GM03348 (cell line): ENCODE measurements at regions not wholly inside any gene's neighbourhood (a gene's known extent, or its start where the extent isn't known, plus 50 kb on each side); places are given as distances from the start of the nearest gene placed in this dataset.

ENCODE experiments used
- DNase-seq: peaks from one replicate; pipeline ENCODE4 v3.0.0; 2012; ENCODE audit warnings: low spot score

- DNase-seq, result no peak
Measured at GRCh38 chr2:550860-551567, 126.2 kb downstream of the TMEM18 start.

GRCh38 chr2:545711-546650 lies 131.2 kb downstream of the TMEM18 start:
- DNase-seq, result no peak

- DNase-seq, result no peak
Measured at GRCh38 chr2:545228-545627, 132.0 kb downstream of the TMEM18 start.

GRCh38 chr2:538646-539045 lies 138.6 kb downstream of the TMEM18 start:
- no peak for DNase-seq

DNA sequence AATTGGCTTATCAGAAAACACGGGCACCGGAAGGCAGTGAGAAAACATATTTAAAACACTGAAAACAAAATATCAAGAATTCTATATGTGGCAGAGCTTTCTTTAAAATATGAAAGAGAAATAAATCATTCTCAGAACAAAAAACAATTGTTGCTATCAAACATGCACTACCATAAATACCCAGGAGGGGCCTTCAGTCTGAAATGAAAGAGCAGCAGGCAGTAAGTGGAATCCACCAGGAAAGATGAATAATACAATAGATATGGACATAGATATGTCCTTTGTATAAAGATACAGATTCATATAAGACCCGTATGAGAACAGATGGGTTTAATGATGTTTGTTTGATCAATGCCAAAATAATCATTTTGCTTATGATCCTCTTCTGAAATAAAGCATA lies 142.0 kb downstream of the TMEM18 start:
- no peak for DNase-seq

DNA sequence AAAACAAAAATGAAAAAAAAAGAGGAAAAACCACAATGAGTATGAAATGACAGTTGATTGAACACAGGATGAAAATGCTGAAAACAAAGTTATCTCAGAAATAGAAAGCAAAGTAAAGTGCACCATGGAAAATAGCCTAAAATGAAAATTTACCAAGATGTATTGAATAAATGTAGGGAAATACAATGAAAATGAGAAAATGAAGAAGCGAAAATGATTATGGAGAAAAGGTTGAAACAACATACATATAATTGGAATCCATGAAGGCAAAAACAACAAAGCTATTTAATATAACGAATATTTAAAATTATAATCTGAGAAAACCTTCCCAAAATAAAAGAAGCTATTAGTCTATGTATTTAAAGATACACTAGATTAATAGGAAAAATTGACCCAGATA lies 147.4 kb downstream of the TMEM18 start:
- DNase-seq, result no peak

DNA sequence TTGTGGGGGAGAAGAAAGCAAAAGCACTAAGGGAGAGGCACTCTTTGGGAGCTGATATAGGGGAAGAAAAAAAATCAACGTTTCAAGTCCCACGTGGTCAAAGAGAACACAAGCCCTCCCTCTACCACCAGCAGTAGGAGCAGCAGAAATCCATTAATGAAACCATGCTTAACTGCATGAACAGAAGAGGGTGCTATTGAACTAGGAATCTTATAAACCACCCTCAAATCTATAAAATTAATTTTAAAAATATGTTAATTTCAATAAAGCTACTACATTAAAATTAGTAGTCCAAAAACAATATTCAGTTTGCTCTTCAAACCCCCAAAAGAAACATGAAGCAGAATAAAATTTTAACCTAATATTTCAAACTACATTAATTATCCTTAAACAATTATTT lies 147.8 kb downstream of the TMEM18 start:
- DNase-seq, result peak; percentile 29

- DNase-seq, result no peak
Measured at GRCh38 chr2:527581-527980, 149.6 kb downstream of the TMEM18 start.

DNA sequence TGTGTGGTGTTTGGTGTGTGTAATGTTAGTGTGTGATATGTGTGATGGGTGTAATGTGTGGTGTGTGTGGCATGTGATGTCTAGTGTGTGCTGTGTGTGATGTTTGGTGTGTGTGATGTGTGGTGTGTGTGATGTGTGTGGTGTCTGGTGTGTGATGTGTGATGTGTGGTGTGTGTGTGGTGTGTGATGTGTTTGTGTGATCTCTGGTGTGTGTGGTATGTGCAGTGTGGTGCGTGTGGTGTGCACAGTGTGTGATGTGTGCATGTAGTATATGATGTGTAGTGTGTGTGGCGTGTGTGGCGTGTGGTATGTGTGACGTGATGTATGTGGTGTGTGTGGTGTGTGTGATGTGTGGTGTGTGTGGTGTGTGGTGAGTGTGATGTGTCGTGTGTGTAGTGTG lies 150.3 kb downstream of the TMEM18 start:
- DNase-seq, result no peak

GRCh38 chr2:525611-526010 lies 151.6 kb downstream of the TMEM18 start:
- DNase-seq, result no peak

- DNase-seq, result no peak
Measured at GRCh38 chr2:525021-525420, 152.2 kb downstream of the TMEM18 start.

DNA sequence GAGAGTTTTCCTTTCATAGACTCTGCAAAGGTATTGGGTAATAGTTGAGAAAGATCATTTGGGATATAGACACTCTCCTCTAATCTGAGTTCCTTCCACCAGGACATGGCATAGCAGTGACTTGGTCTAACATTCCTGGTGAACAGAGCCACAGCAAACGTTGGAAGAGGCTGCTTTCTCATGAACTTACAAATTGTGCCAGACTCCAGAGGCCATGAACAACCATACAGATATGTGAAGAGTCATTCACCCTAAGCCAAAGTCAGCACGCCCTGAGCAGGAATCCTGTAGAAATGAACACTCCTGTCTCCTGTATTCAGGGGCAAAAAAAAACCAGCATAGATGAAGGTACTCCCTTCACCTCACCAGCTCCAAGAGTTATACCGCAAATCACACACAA lies 152.8 kb downstream of the TMEM18 start:
- peak; percentile 37 for DNase-seq

- no peak for DNase-seq
Measured at GRCh38 chr2:523698-524270, 153.4 kb downstream of the TMEM18 start.

DNA sequence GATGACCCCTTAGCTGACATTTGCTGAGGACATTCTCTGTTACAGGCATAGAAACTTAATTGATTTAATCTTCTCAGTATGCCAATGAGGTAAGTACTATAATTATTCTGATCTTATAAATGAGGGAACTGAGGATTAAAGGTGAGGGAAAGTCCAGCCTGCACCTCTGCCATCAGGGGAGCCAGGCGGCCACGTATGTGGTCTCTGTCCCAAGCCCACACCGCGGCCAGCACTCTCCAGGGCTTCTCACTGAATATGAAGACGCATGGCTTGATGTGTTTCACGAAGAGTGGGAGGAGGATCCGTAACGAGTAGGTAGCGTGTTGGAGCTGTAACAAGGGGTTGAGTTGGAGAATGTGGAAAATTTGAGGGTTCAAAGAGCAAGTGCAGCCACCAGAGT lies 154.4 kb downstream of the TMEM18 start:
- DNase-seq, result no peak

GRCh38 chr2:521853-522530 lies 155.2 kb downstream of the TMEM18 start:
- no peak for DNase-seq

DNA sequence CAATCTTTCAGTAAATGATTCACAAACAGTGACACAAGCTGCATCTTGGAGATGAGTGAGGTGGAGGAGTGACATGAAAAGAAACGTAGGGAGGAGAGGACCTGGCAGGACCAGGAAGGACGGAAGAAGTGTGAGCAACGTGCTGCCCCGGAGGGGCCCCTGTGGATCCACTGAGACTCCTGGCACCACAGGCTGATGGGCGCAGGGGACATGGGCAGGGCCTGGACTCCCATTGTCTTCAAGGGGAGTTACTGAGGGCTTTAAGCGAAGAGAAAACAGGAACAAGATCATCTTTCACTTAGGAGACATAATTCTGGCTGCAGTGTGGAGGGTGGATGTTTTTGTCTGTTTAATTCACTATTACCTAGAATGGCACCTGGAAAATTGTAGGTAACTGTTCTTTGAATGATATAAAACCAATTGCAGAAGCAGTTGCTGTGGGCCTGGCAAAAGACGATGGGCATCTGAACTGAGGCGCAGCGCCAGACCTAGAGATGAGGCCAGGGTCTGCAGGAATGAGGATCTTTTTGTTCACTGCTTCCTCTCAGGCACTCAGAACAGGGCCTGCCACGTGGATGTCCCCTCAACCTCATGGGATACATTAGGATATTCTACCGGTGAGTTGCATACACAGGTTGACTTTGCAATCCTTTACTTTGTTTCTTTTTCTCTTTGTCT lies 156.4 kb downstream of the TMEM18 start:
- no peak for DNase-seq

GRCh38 chr2:516944-517343 lies 160.3 kb downstream of the TMEM18 start:
- DNase-seq, result no peak

GRCh38 chr2:516131-516530 lies 161.1 kb downstream of the TMEM18 start:
- DNase-seq, result no peak

GRCh38 chr2:515441-516127 lies 161.6 kb downstream of the TMEM18 start:
- DNase-seq, result no peak

GRCh38 chr2:513981-514706 lies 163.1 kb downstream of the TMEM18 start:
- DNase-seq, result no peak

DNA sequence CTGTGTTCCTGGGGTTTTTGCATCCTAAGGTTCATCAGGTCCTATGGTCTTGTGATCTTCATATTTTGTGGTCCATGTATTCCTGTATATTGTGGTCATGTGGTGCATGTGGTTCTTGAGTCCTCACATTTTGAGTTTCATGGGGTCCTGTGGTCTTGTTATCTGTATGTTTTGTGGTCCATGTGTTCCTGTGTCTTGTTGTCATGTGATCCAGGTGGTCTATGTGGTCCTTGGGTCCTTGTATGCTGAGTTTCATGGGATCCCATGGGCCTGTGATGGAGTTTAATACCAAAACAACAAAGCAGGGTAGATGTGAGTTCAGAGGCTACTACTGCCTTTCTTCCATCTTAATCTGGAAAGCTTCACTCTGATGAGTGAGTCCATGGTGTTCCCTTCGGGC lies 166.4 kb downstream of the TMEM18 start:
- DNase-seq, result no peak
